Sigmoid colon (tissue), 6 donors: ENCODE measurements at regions not wholly inside any gene's neighbourhood (a gene's known extent, or its start where the extent isn't known, plus 50 kb on each side); places are given as distances from the start of the nearest gene placed in this dataset.

ENCODE experiments used
- DNase-seq: peaks from one replicate; pipeline ENCODE4 v3.0.0-alpha.2; 2019
- H3K27ac ChIP-seq, 4 donors: fragments of 200-600 bp; sonication (generic); one replicate each; pipeline ENCODE4 v1.5.1; 2016 to 2019; ENCODE audit warnings: mild to moderate bottlenecking in 1 of 4
- H3K27me3 ChIP-seq, 3 donors: fragments of 200-600 bp; sonication (generic); one replicate each; pipeline ENCODE4 v1.5.1; 2019; ENCODE audit warnings: mild to moderate bottlenecking in 1 of 3
- H3K36me3 ChIP-seq, 4 donors: fragments of 200-600 bp; sonication (generic); one replicate each; pipeline ENCODE4 v1.5.1; 2016 to 2019
- H3K4me1 ChIP-seq, 4 donors: fragments of 200-600 bp; sonication (generic); one replicate each; pipeline ENCODE4 v1.5.1; 2017 to 2019
- H3K4me3 ChIP-seq, 4 donors: fragments of 200-600 bp; sonication (generic); one replicate each; pipeline ENCODE4 v1.5.1; 2017 to 2019; ENCODE audit warnings: mild to moderate bottlenecking in 2 of 4, moderate library complexity in 1 of 4
- H3K9me3 ChIP-seq, 4 donors: fragments of 200-600 bp in 3 of 4; sonication (generic) in 3 of 4; one replicate each; pipeline versions ENCODE4 v1.5.1 to v1.6.1; 2013 to 2019
- EP300 ChIP-seq, 4 donors: sonication (generic); formaldehyde crosslinking; IDR thresholded peaks; one replicate each; pipeline ENCODE4 v1.6.1; 2017; ENCODE audit warnings: antibody characterized with exemption in 4 of 4
- POLR2A ChIP-seq, 2 donors: fragments of 450-650 bp; IDR thresholded peaks; one replicate each; pipeline ENCODE4 v1.6.1; 2016; ENCODE audit warnings: antibody characterized with exemption in 2 of 2, mild to moderate bottlenecking in 2 of 2, moderate library complexity in 2 of 2
- POLR2AphosphoS5 ChIP-seq, 4 donors: sonication (generic); formaldehyde crosslinking; IDR thresholded peaks; one replicate each; pipeline ENCODE4 v1.6.1; 2017; ENCODE audit warnings: antibody characterized with exemption in 4 of 4
- WGBS, 2 donors: extraction: QIAGEN DNeasy Blood & Tissue Kit; methylation state at CpG; one replicate each; pipeline ENCODE4 v1.1.7; 2013; 5-methylcytosine and 5-hydroxymethylcytosine counted together
- intact Hi-C: fragments of 100-400 bp; cut with DNase I; formaldehyde crosslinking; loops from one replicate; pipeline ENCODE4 v1.15.1; 2023
- TF ChIP-seq, protein P1 (sequence below), 4 experiments: fragments of 450-650 bp in 3 of 4; fragments of 200-600 bp in 1 of 4; IDR thresholded peaks; one replicate each; pipeline ENCODE4 v1.5.1; 2016 to 2019; ENCODE audit warnings: antibody characterized with exemption in 4 of 4, mild to moderate bottlenecking in 3 of 4, moderate library complexity in 2 of 4
- donor health status: healthy with polysubstance abuse.
- donor health status: healthy.

DNA sequence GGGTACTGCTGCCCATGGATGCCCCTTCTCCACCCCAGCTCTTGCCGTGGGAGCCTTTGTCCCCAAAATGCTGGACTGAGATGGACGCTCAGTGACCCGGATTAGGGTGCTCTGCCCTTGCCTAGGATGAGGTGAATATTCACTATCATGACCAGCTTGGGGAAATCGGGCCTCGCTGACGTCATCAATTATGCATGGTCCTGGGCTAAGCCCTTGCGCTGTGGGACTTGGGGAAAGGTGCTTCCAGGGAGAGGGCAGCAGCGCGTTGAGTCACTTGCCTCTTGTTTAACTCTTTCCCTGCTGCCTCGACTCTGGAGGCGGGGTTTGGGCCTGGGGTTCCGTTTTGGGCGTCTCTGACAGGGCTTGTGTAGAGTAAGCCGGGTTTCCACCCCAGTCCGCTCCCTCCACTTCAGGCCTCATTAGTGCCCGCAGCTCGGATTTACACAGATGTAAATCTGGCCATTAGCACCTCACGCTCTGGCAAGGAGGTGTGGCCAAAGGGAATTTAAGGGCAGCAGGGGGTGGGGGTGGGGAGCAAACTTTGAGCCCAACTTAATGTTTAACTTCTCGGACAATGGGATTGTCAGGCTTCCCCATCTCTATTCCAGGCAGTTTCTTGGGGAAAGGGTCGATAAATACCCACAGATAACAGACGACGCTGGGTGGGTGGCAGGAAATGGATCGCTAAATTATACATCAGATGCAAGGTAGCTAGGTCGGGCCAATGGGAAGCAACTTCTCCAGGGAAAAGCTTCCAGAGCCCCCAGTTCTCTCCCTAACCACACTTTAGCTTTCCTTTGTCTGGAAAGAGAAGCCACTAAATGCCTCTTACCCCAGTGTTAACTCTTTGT, 51.3 kb upstream of the TCF7L2 start:
- Histone ChIP-seq H3K9me3 (no peaks in the 10 kb centered on the region), H3K36me3 (no peaks in the 10 kb centered on the region), H3K4me3 (peak overlapping the region in 3 of 4 donors; percentile 2 to 25 (median 6)), H3K27me3 (no peaks in the 10 kb centered on the region), H3K27ac (no peak overlapping the region), H3K4me1 (peaks cover 0 to 11% (median 7%) of the 10 kb centered on the region in 4 donors)
- intact Hi-C loops, result no loop called here
- 12 to 42% methylated on average over 24 of the region's 24 CpGs for WGBS, 2 donors
- no peak for TF ChIP-seq POLR2A (IDR thresholded peaks at IDR 0.05)
- no peak for TF ChIP-seq EP300 (IDR thresholded peaks at IDR 0.05)
- no peak for TF ChIP-seq POLR2AphosphoS5 (IDR thresholded peaks at IDR 0.05)
- TF ChIP-seq, protein P1, sequence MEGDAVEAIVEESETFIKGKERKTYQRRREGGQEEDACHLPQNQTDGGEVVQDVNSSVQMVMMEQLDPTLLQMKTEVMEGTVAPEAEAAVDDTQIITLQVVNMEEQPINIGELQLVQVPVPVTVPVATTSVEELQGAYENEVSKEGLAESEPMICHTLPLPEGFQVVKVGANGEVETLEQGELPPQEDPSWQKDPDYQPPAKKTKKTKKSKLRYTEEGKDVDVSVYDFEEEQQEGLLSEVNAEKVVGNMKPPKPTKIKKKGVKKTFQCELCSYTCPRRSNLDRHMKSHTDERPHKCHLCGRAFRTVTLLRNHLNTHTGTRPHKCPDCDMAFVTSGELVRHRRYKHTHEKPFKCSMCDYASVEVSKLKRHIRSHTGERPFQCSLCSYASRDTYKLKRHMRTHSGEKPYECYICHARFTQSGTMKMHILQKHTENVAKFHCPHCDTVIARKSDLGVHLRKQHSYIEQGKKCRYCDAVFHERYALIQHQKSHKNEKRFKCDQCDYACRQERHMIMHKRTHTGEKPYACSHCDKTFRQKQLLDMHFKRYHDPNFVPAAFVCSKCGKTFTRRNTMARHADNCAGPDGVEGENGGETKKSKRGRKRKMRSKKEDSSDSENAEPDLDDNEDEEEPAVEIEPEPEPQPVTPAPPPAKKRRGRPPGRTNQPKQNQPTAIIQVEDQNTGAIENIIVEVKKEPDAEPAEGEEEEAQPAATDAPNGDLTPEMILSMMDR (IDR thresholded peaks at IDR 0.05), result no peak
- no peak for DNase-seq

DNA sequence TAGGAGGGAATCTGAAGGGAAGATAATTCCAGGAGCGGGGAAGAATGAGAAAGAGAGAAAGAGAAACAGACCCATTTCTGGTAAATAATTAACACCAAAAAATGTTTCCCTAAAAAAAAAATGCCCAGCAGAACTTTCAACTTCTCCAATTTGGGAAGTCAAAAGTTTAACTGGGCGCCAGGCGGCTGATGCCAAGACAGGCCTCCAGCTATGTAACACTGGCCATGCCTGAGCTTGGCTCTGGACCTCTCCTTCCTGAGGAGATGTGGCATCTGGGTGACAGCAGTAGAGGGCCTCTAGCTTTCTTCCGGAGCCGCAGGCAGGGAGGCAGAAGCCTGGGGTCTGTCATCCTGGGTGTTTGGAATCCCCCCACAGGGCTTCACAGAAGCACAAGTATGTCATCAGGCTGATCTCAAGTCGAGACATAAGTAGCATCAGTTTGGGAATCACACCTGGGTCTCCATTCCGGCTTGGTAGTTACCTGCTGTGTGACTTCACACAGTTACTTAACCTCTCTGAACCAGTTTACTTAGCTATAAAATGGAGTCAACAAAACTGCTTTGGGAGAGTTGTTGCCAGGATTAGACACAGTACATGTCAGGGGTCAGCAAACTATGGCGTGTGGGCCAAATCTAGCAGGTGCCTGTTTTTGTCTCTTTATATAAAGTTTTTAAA, 50.5 kb upstream of the TCF7L2 start:
- Histone ChIP-seq H3K4me3 (no peak overlapping the region), H3K9me3 (no peaks in the 10 kb centered on the region), H3K27ac (no peak overlapping the region), H3K27me3 (no peaks in the 10 kb centered on the region), H3K36me3 (no peaks in the 10 kb centered on the region), H3K4me1 (peaks cover 0 to 11% (median 7%) of the 10 kb centered on the region in 4 donors)
- 54 to 81% methylated on average over 8 of the region's 8 CpGs for WGBS, 2 donors
- intact Hi-C loops, result no loop called here
- DNase-seq, result no peak
- TF ChIP-seq EP300 (IDR thresholded peaks at IDR 0.05) (no peak), POLR2A (IDR thresholded peaks at IDR 0.05) (no peak), POLR2AphosphoS5 (IDR thresholded peaks at IDR 0.05) (no peak)
- TF ChIP-seq, protein P1 (IDR thresholded peaks at IDR 0.05), result no peak
